Stimulated activated CD8-positive, alpha-beta memory T cell treated with anti-CD3 and anti-CD28 coated beads, Interleukin-4, amount 100 ng/mL, for 24 hours (primary cell): ENCODE measurements at regions not wholly inside any gene's neighbourhood (a gene's known extent, or its start where the extent isn't known, plus 50 kb on each side); places are given as distances from the start of the nearest gene placed in this dataset.
"Not testable (repeated sequence)": the region's sequence is repeated elsewhere in the genome, so short reads cannot be mapped to it uniquely, and the experiment has no call there.

Experiments
- DNase-seq: peaks from one replicate; pipeline ENCODE4 v3.0.0-alpha.2; 2020; ENCODE audit warnings: low read depth

- DNase-seq = no peak
Observed at GRCh38 chr3:117842086-117842485, 1132.5 kb downstream of the TUSC7 start.

GRCh38 chr3:117843356-117843755, 1133.8 kb downstream of the TUSC7 start:
- no peak for DNase-seq

- DNase-seq = no peak
Observed at GRCh38 chr3:117844676-117845075, 1135.1 kb downstream of the TUSC7 start.

GRCh38 chr3:117846238-117846637, 1136.7 kb downstream of the TUSC7 start:
- no peak for DNase-seq

- DNase-seq = no peak
Observed at GRCh38 chr3:117848606-117849005, 1139.0 kb downstream of the TUSC7 start.

- no peak for DNase-seq
Observed at GRCh38 chr3:117853923-117854668, 1144.5 kb downstream of the TUSC7 start.

- no peak for DNase-seq
Observed at GRCh38 chr3:117856354-117856753, 1146.8 kb downstream of the TUSC7 start.

- DNase-seq = no peak
Observed at GRCh38 chr3:117863146-117863545, 1153.6 kb downstream of the TUSC7 start.

GRCh38 chr3:117865338-117865737, 1155.8 kb downstream of the TUSC7 start:
- no peak for DNase-seq

- DNase-seq = no peak
Observed at GRCh38 chr3:117868766-117869165, 1159.2 kb downstream of the TUSC7 start.

- DNase-seq = no peak
Observed at GRCh38 chr3:117871934-117872333, 1162.4 kb downstream of the TUSC7 start.

GRCh38 chr3:117872594-117873248, 1161.9 kb downstream of the IGSF11 start:
- DNase-seq = not testable (repeated sequence)

- no peak for DNase-seq
Observed at GRCh38 chr3:117873249-117873600, 1161.4 kb downstream of the IGSF11 start.

- DNase-seq = no peak
Observed at GRCh38 chr3:117874028-117874690, 1160.5 kb downstream of the IGSF11 start.

GRCh38 chr3:117874904-117875874, 1159.5 kb downstream of the IGSF11 start:
- no peak for DNase-seq

- no peak for DNase-seq
Observed at GRCh38 chr3:117875887-117876286, 1158.8 kb downstream of the IGSF11 start.

GRCh38 chr3:117880638-117881037, 1154.0 kb downstream of the IGSF11 start:
- no peak for DNase-seq

- no peak for DNase-seq
Observed at GRCh38 chr3:117881210-117881609, 1153.4 kb downstream of the IGSF11 start.

- DNase-seq = no peak
Observed at GRCh38 chr3:117885011-117885441, 1149.6 kb downstream of the IGSF11 start.

GRCh38 chr3:117886147-117886546, 1148.5 kb downstream of the IGSF11 start:
- DNase-seq = no peak

GRCh38 chr3:117887031-117887430, 1147.6 kb downstream of the IGSF11 start:
- no peak for DNase-seq

GRCh38 chr3:117887901-117888300, 1146.7 kb downstream of the IGSF11 start:
- no peak for DNase-seq
